GM21528 (cell line): ENCODE measurements at regions not wholly inside any gene's neighbourhood (a gene's known extent, or its start where the extent isn't known, plus 50 kb on each side); places are given as distances from the start of the nearest gene placed in this dataset.
"Not testable (repeated sequence)": the region's sequence is repeated elsewhere in the genome, so short reads cannot be mapped to it uniquely, and the experiment has no call there.

Experiments
- ATAC-seq: cut with Tn5 transposase; IDR thresholded peaks from one replicate; pipeline ENCODE4 v1.9.1; 2021; ENCODE audit warnings: mild to moderate bottlenecking, moderate library complexity; ENCODE audit not compliant: unreplicated experiment, low FRiP score

GRCh38 chr12:14207905-14208551 is 157.5 kb upstream of the ATF7IP start:
- no peak for ATAC-seq

DNA sequence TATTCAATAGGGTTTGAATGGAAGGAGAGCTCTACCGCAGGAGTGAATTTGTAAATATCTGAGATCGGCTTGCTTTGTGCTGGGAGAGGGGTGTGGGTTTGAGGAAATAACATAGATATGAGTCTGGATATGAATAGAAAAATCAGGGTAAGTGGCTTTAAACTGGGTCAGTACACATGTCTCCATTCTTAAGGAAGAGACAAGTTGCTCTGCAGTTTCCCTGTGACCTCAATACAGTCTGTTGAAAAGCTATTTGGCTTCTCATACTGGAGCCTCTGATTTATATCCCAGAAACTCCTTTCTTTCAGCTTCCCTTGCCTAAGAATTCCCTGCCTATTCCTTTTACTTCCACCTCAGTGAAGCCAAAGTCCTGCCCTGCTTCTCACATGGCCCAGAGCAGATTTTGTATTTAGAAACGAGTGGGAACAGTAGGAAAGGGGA is 153.5 kb upstream of the ATF7IP start:
- no peak for ATAC-seq

- ATAC-seq = no peak
These were observed 151.9 kb upstream of the ATF7IP start for GRCh38 chr12:14213542-14213941.

- no peak for ATAC-seq
These were observed 151.0 kb upstream of the ATF7IP start for GRCh38 chr12:14214495-14214894.

- not testable (repeated sequence) for ATAC-seq
These were observed 149.5 kb upstream of the ATF7IP start for GRCh38 chr12:14215949-14216348.

DNA sequence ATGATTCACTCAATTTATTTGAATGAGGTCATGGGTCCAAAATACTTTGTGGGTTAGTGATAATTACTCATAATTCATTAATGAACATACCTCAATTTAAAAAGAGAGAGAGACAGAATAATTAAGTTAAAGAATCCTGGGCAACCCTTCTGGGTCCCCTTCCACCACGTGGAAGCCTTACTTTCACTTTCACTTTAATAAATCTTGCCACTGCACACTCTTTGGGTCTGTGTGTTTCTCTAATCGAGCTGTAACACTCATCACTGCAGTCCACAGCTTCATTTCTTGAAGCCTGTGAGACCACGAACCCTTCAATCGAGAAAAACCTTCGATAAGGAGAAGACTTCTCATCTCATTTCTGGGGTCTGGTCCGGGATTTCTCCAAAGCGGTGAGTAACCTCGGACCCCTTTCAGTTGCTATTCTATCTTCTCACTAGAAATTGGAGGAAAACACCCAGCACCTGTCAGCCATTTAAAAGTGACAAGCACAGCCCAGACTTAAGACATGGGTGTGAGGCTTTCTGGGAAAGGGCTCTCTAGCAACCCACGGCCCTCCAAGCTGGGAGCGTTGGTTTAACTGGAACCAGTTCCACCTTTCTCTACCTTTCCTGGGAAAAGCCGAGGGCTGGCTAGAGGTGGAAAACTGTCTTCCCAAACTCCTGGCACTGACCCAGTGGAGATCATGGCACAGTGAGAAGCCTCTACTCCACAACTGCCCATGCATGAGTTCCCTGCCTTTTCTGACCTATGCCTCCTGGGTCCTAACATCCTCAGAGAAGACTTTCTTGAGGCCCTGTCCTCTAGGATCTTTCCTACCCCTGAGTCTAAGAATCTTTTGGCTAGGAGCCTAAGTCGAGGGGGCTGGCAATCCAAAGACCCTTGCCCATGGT is 148.8 kb upstream of the ATF7IP start:
- no peak for ATAC-seq

GRCh38 chr12:14219156-14219555 is 146.3 kb upstream of the ATF7IP start:
- ATAC-seq = no peak

- not testable (repeated sequence) for ATAC-seq
These were observed 145.8 kb upstream of the ATF7IP start for GRCh38 chr12:14219670-14220069.

DNA sequence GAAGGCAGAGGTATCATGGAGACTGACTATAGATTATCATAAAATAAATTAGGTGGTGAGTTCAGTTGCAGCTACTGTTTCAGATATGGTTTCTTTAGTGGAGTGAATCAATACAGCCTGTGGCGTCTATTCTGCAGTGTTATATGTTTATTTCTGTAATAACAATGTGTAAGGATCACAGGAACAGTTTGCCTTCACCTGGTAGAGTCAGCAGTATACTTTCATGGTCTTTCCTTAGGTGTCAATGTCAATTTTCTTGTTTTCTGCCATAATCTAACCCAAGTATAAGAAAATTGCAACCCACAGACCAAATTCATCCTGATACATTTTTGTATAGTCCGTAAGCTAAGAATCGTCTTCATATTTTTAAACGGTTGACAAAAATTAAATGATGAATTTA is 140.4 kb upstream of the ATF7IP start:
- ATAC-seq = no peak

- not testable (repeated sequence) for ATAC-seq
These were observed 130.3 kb upstream of the ATF7IP start for GRCh38 chr12:14235176-14235575.

- ATAC-seq = not testable (repeated sequence)
These were observed 128.8 kb upstream of the ATF7IP start for GRCh38 chr12:14236641-14237040.

- ATAC-seq = no peak
These were observed 127.2 kb upstream of the ATF7IP start for GRCh38 chr12:14238221-14238792.

DNA sequence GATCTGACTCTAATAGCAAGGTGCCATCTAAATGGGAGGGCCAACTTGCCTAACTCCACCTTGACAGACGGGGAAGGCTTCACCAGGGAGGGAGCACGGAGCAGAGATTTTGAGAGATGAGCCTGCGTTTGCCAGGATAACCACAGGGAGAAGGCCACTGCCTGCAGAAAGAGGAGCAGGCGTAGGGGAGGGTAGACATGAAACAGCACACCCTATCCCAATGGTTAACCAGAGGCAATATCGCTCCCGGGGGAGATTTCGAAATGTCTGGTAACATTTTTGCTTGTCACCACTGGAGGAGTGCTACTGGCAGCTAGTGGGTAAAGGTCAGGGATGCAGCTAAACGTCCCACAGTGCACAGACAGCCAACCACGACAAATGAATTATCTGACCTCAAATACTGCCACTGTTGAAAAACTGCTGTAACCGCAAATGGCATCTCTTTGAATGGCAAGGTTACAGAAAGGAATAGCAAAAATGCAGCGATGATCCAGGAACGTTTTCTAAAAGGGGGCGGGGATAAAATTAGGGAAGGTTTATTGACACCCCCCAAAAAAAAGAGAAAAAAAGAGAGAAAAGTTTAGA is 126.0 kb upstream of the ATF7IP start:
- peak; percentile 88 for ATAC-seq

DNA sequence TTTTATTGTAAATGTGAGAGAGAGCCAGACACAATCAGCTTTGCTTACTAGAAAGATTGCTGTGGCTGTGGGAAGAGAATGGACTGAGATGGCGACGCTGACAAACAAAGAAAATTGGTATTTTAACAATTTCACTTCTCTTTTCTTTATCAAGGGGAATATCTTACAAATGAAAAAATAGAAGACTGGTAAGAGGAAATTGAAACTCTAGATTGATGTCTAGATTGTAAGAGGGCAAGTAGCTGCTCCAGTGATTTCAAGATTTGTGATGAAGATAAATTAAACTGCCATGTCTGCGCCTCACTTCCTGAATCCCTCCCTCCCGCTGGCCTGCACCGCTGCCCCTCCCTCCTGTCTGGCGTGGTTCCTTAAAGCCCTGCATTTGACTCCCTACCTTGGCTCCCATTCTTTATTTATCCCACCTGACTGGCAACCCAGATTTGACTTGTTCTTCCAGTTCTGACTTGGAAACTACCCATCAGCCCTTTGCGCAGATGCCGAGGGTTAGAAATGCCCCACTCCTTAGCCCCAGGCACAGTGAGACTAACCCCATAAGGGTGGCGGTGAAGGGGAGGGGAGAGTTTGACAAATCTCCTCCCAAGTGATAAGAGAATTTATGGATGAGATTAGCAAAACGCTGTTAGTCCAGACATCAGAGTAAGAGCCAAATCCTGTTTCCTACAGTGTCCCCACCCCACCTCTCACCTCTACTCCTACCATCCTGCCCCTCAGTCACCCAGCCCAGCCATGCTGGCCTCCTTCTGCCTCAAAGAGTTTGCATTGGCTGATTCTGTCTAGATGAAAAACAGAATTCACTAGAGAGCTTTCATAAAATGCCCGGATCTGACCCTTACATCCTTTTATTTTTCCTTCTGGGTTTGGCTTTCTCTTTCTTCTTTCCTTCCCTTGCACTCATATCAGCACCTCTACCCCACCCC is 125.3 kb upstream of the ATF7IP start:
- peak; percentile 50 for ATAC-seq

DNA sequence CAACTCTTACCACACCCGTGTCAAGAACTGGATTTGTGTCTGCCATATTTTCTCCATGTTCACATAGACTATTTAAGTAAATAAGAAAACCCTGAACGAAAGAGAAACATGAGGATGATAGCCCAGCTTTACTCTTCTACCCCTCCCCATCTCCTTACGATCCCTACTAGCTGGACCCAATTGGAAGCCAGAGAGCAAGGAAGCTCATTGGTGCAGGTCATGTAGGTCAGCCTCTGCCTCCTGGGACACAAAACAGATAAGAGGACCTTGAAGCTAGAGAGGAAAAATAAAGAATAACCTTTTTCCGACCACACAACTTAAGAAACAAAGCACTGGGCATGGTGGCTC is 124.6 kb upstream of the ATF7IP start:
- no peak for ATAC-seq

- not testable (repeated sequence) for ATAC-seq
These were observed 122.7 kb upstream of the ATF7IP start for GRCh38 chr12:14242825-14243224.

DNA sequence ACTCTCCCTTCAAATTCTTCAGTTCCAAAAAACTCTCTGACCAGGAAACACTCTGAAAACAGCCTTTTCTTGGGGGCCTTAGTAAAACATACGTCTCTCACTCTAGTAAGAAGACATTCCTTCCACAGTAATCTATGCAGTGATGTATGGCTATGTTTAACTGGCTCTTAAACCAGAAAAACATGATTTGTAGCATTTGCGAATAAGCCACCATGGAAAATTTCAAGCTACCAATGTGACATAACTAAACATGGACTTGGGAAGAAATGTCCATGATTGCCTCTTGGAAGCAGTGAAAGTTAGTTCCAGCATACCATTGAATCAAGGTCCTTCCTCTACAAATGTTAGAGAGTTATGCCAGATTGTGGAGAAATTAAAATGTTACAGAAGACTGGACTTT is 121.5 kb upstream of the ATF7IP start:
- no peak for ATAC-seq

DNA sequence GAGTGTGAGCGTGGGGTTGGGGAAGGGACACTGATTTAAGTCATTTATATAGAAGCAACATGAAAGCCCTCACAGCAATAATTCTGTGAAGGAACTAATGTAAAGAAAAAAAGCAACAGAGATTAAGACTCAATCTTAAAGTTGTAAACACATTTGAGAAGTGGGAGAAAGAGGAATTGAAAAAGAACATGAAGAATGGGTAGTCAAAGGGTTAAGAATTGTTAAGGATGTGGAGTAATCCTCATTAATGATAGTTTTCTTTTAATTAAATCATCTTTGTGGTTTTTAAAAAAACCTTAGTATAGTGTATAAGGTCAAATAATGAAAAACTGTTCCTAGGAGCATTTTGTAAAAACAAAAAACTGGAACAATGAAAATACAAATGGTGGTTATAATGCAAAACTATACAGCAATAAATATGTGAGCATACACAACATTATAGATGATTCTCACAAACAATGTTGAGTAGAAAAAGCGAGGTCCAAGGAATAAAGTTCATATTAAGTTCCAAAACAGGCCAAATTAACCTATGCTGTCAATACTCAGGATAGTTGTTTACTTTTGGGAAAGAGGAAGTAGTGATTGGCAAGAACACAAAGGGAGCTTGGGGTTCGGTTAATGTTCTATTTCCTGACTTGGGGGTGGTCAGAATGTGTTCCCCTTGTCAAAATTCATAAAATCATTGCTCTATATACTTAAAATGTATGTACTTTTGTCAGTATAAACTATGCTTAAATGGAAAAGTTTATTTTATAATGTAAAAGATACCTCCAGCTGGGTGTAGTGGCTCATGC is 120.4 kb upstream of the ATF7IP start:
- ATAC-seq = no peak

- no peak for ATAC-seq
These were observed 118.3 kb upstream of the ATF7IP start for GRCh38 chr12:14247166-14247565.
